Epidermal melanocyte (primary cell): ENCODE measurements at regions not wholly inside any gene's neighbourhood (a gene's known extent, or its start where the extent isn't known, plus 50 kb on each side); places are given as distances from the start of the nearest gene placed in this dataset.
A peak's percentile ranks its signal among the peaks of the same experiment; 100 is the strongest.
"Not testable (repeated sequence)": the region's sequence is repeated elsewhere in the genome, so short reads cannot be mapped to it uniquely, and the experiment has no call there.

Experiments used
- DNase-seq: peaks from one replicate; pipeline ENCODE4 v3.0.0; 2011; ENCODE audit warnings: low spot score; ENCODE audit not compliant: insufficient read length

DNA sequence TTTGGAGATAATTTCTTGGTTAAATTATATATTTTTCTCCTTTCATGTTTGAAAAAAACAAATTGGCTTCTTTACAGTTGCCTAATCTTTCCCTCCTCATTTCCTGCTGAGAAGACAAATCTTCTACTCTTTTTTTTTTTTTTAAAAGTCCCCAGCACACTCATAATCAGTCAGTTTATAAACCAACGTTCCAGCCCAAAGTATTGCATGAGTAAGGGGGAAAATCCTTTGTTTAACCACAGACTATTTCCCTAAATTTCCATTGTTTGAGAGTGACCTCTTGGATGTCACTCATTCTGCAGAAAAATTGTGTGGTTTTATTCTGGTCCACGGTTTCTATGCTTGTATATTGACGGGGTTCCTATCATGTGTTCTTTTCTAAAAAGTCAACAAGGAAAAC is 55.1 kb upstream of the TLR4 start:
- no peak for DNase-seq

DNA sequence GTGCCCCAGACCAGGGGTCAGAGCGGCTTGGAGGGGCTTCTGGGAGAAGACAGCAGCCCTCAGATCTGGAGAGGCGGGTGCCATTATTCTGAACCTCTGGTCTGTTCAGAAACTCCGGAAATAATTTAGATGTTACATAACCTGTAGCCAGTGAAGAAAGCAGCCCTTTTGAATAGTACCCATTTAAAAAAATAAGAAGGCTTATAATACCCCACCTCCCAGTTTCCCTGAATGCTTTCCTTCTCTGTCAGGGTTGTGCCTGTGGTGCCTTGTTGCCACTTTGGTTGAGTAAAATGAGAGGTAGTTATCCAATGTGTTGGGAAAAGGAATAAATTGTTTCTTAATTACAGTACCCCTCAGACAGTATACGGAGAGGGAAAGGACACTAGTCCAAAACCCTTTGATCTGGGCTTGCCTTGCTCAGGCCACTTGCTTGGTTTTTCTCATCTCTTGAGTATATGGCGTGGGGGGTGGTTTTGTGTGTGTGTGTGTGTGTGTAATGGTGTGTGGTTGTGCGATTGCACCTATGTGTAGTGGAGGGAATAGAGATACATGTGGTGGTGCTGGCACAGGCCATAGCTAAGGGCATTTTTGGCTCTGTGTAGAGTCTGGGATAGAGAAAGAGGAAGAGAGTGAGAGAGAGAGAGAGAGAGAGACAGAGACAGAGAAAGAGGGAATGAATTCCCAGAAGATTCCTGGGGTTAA is 59.1 kb upstream of the TLR4 start:
- no peak for DNase-seq

- peak; percentile 26 for DNase-seq
Measured at GRCh38 chr9:117644133-117644931, 59.9 kb upstream of the TLR4 start.

- DNase-seq, result no peak
Measured at GRCh38 chr9:117643288-117643654, 60.9 kb upstream of the TLR4 start.

GRCh38 chr9:117642571-117643287 is 61.5 kb upstream of the TLR4 start:
- DNase-seq, result not testable (repeated sequence)

DNA sequence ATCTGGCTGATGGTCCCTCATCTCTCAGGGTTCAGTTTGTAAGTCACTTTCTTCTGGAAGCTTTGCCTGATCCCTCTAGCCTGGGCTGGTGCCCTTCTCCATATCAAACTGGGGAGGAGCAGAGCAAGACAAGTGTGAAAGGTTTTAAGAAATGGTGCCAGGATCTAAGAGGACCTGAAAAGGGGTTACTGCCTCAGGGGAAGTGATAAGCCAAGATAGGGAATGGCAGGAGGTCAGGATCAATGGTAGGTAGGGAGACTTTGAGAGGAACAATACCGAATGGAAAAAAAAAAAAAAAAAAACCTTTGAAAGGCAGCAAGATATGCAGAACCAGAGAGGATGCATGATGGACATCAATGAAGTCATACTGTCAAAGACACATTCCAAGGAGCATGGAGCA is 67.5 kb upstream of the TLR4 start:
- no peak for DNase-seq

GRCh38 chr9:117625154-117625553 is 79.0 kb upstream of the TLR4 start:
- DNase-seq, result no peak

DNA sequence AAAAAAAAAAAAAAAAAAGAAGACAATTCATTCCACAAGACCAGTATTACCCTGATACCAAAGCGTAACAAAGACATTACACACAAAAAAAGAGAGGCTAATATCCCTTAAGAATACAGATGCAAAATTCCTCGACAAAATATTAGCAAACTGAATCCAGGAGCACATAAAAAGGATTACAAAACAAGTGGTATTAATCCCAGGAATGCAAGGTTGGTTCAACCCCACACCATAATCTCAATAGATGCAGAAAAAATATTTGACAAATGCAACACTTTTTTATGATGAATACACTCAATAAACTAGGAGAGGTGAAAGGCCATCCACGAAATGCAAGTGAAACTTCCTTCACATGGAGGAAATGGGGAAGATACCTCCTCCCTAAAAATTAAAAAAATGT is 80.1 kb upstream of the TLR4 start:
- no peak for DNase-seq

DNA sequence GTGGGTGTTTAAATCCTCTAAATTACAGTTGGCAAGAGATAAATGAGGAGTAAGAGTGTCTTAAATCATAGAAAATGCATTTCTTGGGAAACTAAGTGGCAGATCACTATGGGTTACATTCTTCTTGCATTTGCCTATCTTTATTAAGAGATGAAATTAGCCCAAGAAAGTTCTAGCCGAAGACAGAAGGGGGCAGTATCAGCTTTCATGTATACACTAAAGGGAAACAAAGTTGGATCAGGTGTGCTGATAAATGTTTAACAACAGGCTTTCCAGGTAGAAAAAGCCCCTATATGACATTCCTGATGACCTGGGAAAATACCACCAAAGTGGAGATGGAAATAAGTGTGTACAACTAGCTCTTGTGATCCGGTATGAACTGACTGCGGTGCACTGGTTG is 81.9 kb upstream of the TLR4 start:
- DNase-seq, result no peak

DNA sequence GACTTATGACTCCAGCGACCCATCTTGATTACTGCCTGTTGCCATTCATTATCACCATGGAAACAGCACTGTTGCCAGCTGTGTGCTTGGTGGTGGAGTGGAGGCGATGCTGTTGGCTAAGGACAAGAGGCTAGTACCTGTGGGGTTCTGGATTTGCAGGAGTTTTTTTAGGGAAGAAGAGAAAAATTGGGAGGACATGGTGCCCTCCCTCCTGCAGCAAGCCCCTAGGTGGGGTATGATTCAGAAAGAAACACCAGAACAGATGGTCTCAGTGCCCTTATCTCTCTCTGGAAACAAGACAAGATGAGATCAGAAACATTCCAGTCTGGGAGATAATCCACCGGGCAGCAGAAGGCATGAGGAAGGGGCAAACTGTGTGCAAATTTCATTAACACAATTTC is 87.8 kb upstream of the TLR4 start:
- DNase-seq, result no peak

DNA sequence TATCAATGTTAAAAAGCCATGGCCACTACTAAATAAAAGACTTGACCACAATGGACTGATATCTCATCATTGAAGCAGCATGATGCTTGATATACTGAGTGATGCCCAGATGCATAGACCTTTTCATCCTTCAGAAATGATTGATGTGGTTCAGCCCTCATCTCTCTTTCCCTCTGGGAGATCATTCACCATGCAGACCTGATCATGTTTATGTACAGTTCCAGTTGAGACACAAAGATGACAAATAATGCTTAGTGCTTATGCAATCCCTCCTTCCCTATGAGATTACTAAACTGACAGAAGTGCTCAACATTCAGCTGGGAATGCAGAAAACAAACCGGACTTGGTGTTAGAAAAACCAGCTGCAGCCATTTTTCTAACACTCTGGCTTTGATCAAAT is 91.9 kb upstream of the TLR4 start:
- DNase-seq, result no peak

DNA sequence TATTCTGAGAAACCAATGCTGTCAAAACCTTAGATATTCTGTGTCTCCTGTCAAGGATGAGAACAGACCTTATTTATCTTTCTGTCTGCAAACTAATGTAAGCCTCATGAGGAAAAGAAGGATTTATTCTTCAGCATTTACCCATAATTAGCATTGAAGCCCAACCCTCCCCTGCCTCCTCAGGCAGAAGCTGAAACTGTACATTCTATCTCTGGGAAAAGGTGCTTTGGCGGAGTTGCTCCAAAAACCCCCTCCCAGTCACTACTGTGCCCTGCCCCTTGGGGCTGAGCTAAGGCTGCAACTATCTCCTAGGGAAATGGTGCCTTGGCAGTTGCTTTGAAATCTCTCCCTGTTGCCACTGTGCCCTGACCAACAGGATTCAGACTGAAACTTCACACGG is 106.2 kb upstream of the TLR4 start:
- no peak for DNase-seq

- no peak for DNase-seq
Measured at GRCh38 chr9:117596678-117597077, 107.5 kb upstream of the TLR4 start.

GRCh38 chr9:117595650-117596049 is 108.6 kb upstream of the TLR4 start:
- no peak for DNase-seq

DNA sequence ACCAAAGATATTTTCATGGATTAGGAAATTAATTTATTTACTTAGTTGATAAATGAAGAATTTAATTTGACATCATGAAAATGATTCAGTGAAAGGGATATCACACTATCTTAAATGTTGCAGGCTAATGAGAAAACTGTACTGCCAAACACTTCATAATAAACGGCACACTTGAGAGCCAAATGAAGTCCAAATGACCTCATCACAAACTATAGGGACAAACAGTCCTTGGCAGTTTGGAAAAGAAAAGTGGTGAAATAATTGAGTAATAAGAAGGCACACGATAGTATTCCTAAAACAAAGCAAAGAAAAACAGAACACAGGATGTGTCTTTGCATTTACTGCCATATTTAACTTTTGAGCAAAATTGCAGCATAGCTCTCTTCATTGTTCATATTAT is 116.9 kb upstream of the TLR4 start:
- no peak for DNase-seq

DNA sequence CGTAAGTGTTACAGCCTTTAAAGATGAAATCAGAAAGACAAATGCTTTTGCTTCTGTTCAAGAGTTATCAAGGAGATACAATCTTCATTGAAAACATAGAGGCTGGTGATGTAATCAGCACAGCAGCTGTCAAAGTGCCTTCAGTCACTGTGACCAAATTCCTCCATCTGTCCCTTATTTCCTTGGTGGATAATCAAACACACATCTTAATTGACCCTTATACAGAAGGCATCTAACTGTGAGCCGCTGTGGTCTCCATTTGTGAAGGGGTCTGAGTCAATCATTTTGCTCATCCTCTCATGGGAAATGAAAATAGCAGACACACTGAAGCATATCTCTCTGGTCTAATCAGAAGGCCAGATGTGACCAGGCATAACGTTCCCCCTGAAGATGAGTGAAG is 130.1 kb upstream of the TLR4 start:
- no peak for DNase-seq

DNA sequence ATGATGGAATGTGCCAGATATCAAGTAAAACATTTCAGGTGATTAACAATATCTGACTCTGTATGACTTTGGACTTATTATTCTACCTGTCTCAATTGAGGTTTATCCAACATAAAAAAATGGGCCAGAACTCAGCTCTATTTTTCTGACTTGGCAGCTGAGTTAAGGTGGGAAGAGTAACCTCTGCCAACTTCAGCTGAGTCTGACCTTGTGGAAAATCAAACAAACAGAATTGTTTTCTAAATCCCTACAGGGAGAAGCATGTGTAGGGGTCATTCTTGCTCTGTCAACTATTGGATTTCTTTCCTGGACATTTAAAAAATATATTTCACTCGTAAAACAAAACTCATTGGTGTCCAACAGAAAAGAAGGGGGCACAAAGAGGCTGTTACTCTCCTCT is 139.4 kb upstream of the TLR4 start:
- no peak for DNase-seq

GRCh38 chr9:117561761-117562160 is 142.4 kb upstream of the TLR4 start:
- DNase-seq, result no peak

GRCh38 chr9:117555964-117556629 is 141.2 kb upstream of the ASTN2 start:
- no peak for DNase-seq

- no peak for DNase-seq
Measured at GRCh38 chr9:117552811-117553210, 138.0 kb upstream of the ASTN2 start.

GRCh38 chr9:117551171-117551570 is 136.3 kb upstream of the ASTN2 start:
- DNase-seq, result no peak

- DNase-seq, result no peak
Measured at GRCh38 chr9:117549444-117549843, 134.6 kb upstream of the ASTN2 start.
